ENCODE measurements at regions not wholly inside any gene's neighbourhood (a gene's known extent, or its start where the extent isn't known, plus 50 kb on each side); places are given as distances from the start of the nearest gene placed in this dataset.
"Not testable (repeated sequence)": the region's sequence is repeated elsewhere in the genome, so short reads cannot be mapped to it uniquely, and the experiment has no call there.

DNA sequence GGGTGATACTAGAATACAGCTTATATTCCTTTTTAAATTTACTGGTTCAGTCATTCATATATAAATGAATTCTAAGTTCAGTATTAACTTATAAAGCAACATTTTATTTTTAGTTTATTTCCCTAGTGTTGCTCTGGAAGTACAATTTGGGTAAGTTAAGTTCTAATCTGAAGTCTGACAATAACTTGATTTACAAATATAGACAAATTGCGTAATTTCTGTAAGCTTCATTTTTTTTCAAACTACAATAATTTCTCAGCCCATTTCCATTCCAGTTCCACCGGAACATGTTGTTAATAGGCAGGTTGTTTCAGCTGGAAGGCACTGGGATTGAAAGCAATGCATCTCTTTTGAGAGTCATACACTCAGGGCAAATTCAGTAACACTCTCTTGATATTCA is 2000.7 kb downstream of the OLFM4 start:
- H3K36me3 ChIP-seq (ENCODE audit: insufficient read depth, low read length) = no peaks in the 10 kb centered on the region
- no peak overlapping the region for H3K4me2 ChIP-seq (ENCODE audit: low read length)
- H3K27ac ChIP-seq (ENCODE audit: low read length) = no peak overlapping the region
- peaks cover 2% of the 10 kb centered on the region for H3F3A ChIP-seq (ENCODE audit: insufficient read depth, low read length, poor library complexity, severe bottlenecking)
- TF ChIP-seq EZH2 (IDR thresholded peaks at IDR 0.05; ENCODE audit: borderline replicate concordance, insufficient read depth, low read length, poor library complexity, severe bottlenecking) (no peak), SMC3 (conservative IDR thresholded peaks at IDR 0.05; ENCODE audit: poor library complexity) (no peak), EP300 (conservative IDR thresholded peaks at IDR 0.05; ENCODE audit: poor library complexity, severe bottlenecking) (no peak), MXI1 (conservative IDR thresholded peaks at IDR 0.05; ENCODE audit: poor library complexity, severe bottlenecking) (no peak), RAD21 (conservative IDR thresholded peaks at IDR 0.05) (no peak), POLR2AphosphoS5 (IDR thresholded peaks at IDR 0.05) (no peak), TAF1 (IDR thresholded peaks at IDR 0.05; ENCODE audit: low read depth) (no peak)
- TF ChIP-seq, protein P1, sequence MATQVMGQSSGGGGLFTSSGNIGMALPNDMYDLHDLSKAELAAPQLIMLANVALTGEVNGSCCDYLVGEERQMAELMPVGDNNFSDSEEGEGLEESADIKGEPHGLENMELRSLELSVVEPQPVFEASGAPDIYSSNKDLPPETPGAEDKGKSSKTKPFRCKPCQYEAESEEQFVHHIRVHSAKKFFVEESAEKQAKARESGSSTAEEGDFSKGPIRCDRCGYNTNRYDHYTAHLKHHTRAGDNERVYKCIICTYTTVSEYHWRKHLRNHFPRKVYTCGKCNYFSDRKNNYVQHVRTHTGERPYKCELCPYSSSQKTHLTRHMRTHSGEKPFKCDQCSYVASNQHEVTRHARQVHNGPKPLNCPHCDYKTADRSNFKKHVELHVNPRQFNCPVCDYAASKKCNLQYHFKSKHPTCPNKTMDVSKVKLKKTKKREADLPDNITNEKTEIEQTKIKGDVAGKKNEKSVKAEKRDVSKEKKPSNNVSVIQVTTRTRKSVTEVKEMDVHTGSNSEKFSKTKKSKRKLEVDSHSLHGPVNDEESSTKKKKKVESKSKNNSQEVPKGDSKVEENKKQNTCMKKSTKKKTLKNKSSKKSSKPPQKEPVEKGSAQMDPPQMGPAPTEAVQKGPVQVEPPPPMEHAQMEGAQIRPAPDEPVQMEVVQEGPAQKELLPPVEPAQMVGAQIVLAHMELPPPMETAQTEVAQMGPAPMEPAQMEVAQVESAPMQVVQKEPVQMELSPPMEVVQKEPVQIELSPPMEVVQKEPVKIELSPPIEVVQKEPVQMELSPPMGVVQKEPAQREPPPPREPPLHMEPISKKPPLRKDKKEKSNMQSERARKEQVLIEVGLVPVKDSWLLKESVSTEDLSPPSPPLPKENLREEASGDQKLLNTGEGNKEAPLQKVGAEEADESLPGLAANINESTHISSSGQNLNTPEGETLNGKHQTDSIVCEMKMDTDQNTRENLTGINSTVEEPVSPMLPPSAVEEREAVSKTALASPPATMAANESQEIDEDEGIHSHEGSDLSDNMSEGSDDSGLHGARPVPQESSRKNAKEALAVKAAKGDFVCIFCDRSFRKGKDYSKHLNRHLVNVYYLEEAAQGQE (IDR thresholded peaks at IDR 0.05; ENCODE audit: borderline replicate concordance) = no peak
- TF ChIP-seq, protein P2, sequence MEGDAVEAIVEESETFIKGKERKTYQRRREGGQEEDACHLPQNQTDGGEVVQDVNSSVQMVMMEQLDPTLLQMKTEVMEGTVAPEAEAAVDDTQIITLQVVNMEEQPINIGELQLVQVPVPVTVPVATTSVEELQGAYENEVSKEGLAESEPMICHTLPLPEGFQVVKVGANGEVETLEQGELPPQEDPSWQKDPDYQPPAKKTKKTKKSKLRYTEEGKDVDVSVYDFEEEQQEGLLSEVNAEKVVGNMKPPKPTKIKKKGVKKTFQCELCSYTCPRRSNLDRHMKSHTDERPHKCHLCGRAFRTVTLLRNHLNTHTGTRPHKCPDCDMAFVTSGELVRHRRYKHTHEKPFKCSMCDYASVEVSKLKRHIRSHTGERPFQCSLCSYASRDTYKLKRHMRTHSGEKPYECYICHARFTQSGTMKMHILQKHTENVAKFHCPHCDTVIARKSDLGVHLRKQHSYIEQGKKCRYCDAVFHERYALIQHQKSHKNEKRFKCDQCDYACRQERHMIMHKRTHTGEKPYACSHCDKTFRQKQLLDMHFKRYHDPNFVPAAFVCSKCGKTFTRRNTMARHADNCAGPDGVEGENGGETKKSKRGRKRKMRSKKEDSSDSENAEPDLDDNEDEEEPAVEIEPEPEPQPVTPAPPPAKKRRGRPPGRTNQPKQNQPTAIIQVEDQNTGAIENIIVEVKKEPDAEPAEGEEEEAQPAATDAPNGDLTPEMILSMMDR (IDR thresholded peaks at IDR 0.05; ENCODE audit: poor library complexity, severe bottlenecking) = no peak
- H3K4me3 ChIP-seq (ENCODE audit: low read length) = no peak overlapping the region
- no peaks in the 10 kb centered on the region for H3K9me3 ChIP-seq (ENCODE audit: low read length)
- H4K20me1 ChIP-seq (ENCODE audit: insufficient read depth) = no peaks in the 10 kb centered on the region
- H3K79me2 ChIP-seq (replicated peaks; ENCODE audit: insufficient read depth, low read length) = no peaks in the 10 kb centered on the region
- no peaks in the 10 kb centered on the region for H3K9me2 ChIP-seq (ENCODE audit: insufficient read depth, low read length)
- H3K9ac ChIP-seq (ENCODE audit: low read length) = no peak overlapping the region
- no peaks in the 10 kb centered on the region for H3K27me3 ChIP-seq (ENCODE audit: insufficient read depth, low read depth, low read length)
- H2AFZ ChIP-seq (ENCODE audit: low read depth, low read length) = no peak overlapping the region

DNA sequence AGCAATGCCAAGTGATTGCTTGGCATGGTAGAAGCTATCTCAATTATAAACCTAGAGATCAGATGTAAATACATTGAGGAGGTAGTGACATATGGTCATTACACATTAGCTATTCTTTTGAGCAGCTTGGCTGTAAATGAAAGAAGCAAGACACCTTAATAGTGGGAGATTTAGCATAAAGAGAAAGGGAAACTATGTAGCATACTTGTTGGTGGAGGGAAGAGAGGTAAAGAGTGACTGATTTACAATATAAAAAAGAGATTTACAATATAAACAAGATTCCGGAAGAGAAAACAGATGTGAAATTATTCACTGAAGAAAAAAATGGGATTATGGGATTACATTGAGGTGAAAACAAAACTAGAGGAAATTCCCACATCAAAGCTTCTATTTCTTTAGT is 2009.6 kb downstream of the OLFM4 start:
- H3K27ac ChIP-seq (ENCODE audit: low read length) = no peak overlapping the region
- H3K36me3 ChIP-seq (ENCODE audit: insufficient read depth, low read length) = no peaks in the 10 kb centered on the region
- no peak overlapping the region for H3K9ac ChIP-seq (ENCODE audit: low read length)
- no peak overlapping the region for H3K4me3 ChIP-seq (ENCODE audit: low read length)
- H3K4me2 ChIP-seq (ENCODE audit: low read length) = no peak overlapping the region
- peaks cover 2% of the 10 kb centered on the region for H3F3A ChIP-seq (ENCODE audit: insufficient read depth, low read length, poor library complexity, severe bottlenecking)
- TF ChIP-seq, protein P2 (IDR thresholded peaks at IDR 0.05; ENCODE audit: poor library complexity, severe bottlenecking) = no peak
- TF ChIP-seq EP300 (conservative IDR thresholded peaks at IDR 0.05; ENCODE audit: poor library complexity, severe bottlenecking) (no peak), SMC3 (conservative IDR thresholded peaks at IDR 0.05; ENCODE audit: poor library complexity) (no peak), POLR2AphosphoS5 (IDR thresholded peaks at IDR 0.05) (no peak), MXI1 (conservative IDR thresholded peaks at IDR 0.05; ENCODE audit: poor library complexity, severe bottlenecking) (no peak), TAF1 (IDR thresholded peaks at IDR 0.05; ENCODE audit: low read depth) (no peak), EZH2 (IDR thresholded peaks at IDR 0.05; ENCODE audit: borderline replicate concordance, insufficient read depth, low read length, poor library complexity, severe bottlenecking) (no peak), RAD21 (conservative IDR thresholded peaks at IDR 0.05) (no peak)
- TF ChIP-seq, protein P1 (IDR thresholded peaks at IDR 0.05; ENCODE audit: borderline replicate concordance) = no peak
- H4K20me1 ChIP-seq (ENCODE audit: insufficient read depth) = no peaks in the 10 kb centered on the region
- H2AFZ ChIP-seq (ENCODE audit: low read depth, low read length) = no peak overlapping the region
- H3K79me2 ChIP-seq (replicated peaks; ENCODE audit: insufficient read depth, low read length) = no peaks in the 10 kb centered on the region
- H3K9me2 ChIP-seq (ENCODE audit: insufficient read depth, low read length) = no peaks in the 10 kb centered on the region
- no peaks in the 10 kb centered on the region for H3K9me3 ChIP-seq (ENCODE audit: low read length)
- H3K27me3 ChIP-seq (ENCODE audit: insufficient read depth, low read depth, low read length) = no peaks in the 10 kb centered on the region

DNA sequence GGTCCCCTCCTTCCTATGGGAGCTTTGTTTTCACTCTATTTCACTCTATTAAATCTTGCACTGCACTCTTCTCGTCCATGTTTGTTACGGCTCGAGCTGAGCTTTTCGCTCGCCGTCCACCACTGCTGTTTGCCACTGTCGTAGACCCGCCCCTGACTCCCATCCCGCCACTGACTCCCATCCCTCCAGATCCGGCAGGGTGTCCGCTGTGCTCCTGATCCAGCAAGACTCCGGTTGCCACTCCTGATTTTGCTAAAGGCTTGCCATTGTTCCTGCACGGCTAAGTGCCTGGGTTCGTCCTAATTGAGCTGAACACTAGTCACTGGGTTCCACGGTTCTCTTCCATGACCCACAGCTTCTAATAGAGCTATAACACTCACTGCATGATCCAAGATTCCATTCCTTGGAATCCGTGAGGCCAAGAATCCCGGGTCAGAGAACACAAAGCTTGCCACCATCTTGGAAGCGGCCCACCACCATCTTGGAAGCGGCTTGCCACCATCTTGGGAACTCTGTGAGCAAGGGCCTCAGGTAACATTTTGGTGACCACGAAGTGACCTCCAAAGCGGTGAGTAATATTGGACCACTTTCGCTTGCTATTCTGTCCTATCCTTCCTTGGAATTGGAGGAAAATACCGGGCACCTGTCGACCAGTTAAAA is 2025.4 kb downstream of the OLFM4 start:
- not testable (repeated sequence) for H4K20me1 ChIP-seq (ENCODE audit: insufficient read depth); H3K9me3 ChIP-seq (ENCODE audit: low read length); H3K36me3 ChIP-seq (ENCODE audit: insufficient read depth, low read length); H3K79me2 ChIP-seq (replicated peaks; ENCODE audit: insufficient read depth, low read length); H3F3A ChIP-seq (ENCODE audit: insufficient read depth, low read length, poor library complexity, severe bottlenecking); H3K4me2 ChIP-seq (ENCODE audit: low read length); H3K9me2 ChIP-seq (ENCODE audit: insufficient read depth, low read length); H3K27ac ChIP-seq (ENCODE audit: low read length); H3K27me3 ChIP-seq (ENCODE audit: insufficient read depth, low read depth, low read length); H3K4me3 ChIP-seq (ENCODE audit: low read length); H3K9ac ChIP-seq (ENCODE audit: low read length); H2AFZ ChIP-seq (ENCODE audit: low read depth, low read length)
